ENCODE measurements at regions not wholly inside any gene's neighbourhood (a gene's known extent, or its start where the extent isn't known, plus 50 kb on each side); places are given as distances from the start of the nearest gene placed in this dataset.

- Histone ChIP-seq H2BK5ac (ENCODE audit: low read depth, low read length, poor library complexity) (no peak overlapping the region), H4K8ac (ENCODE audit: low read depth, low read length) (no peak overlapping the region), H3K9me3 (ENCODE audit: insufficient read depth, low read depth, low read length) (no peaks in the 10 kb centered on the region), H3K36me3 (ENCODE audit: control insufficient read depth in 1 of 2, insufficient read depth in 2 of 2, low read length in 2 of 2) (no peaks in the 10 kb centered on the region), H3K9ac (ENCODE audit: low read length) (no peak overlapping the region), H3K14ac (ENCODE audit: low read length) (no peak overlapping the region), H3K79me1 (ENCODE audit: low read length) (peaks cover 14% of the 10 kb centered on the region), H3K79me2 (ENCODE audit: control insufficient read depth, insufficient read depth, low read length, poor library complexity) (peaks cover 2% of the 10 kb centered on the region), H3K18ac (ENCODE audit: low read length) (no peak overlapping the region), H4K91ac (ENCODE audit: low read depth, low read length) (peak overlapping the region; percentile 0), H2AFZ (ENCODE audit: insufficient read depth, low read length, poor library complexity) (no peak overlapping the region), H3K27me3 (ENCODE audit: insufficient read depth, low read length) (no peaks in the 10 kb centered on the region), H3K4me2 (ENCODE audit: low read length) (no peak overlapping the region), H3K23ac (ENCODE audit: low read length) (no peak overlapping the region), H3K4ac (ENCODE audit: low read depth, low read length) (no peak overlapping the region), H2AK5ac (ENCODE audit: low read length) (peak overlapping the region; percentile 6), H4K12ac (ENCODE audit: low read depth, low read length) (no peak overlapping the region), H3K27ac (ENCODE audit: low read depth, low read length) (no peak overlapping the region), H2BK12ac (ENCODE audit: low read length) (peak overlapping the region; percentile 86), H2BK120ac (ENCODE audit: insufficient read depth, low read length, poor library complexity) (peak overlapping the region; percentile 0), H3K4me1 (ENCODE audit: control insufficient read depth in 1 of 2, insufficient read depth in 2 of 2, low read length in 2 of 2) (peaks cover 27 to 30% of the 10 kb centered on the region in 2 experiments), H3K4me3 (ENCODE audit: low read depth, low read length) (no peak overlapping the region)
- no CpG with 5 or more reads among the region's 28 CpGs for WGBS (ENCODE audit: extremely low coverage, insufficient coverage, insufficient read length)
- no peak for DNase-seq
Observed at GRCh38 chr2:15808204-15808910, 132.0 kb upstream of the MYCN start.

GRCh38 chr2:15808944-15809343 lies 131.4 kb upstream of the MYCN start:
- peak overlapping the region; percentile 5 for H3K27ac ChIP-seq (ENCODE audit: low read depth, low read length)
- peak overlapping the region; percentile 32 for H3K4me2 ChIP-seq (ENCODE audit: low read length)
- no CpG with 5 or more reads among the region's 8 CpGs for WGBS (ENCODE audit: extremely low coverage, insufficient coverage, insufficient read length)

GRCh38 chr2:15809404-15809803 lies 130.9 kb upstream of the MYCN start:
- H3K27me3 ChIP-seq (ENCODE audit: insufficient read depth, low read length) = no peaks in the 10 kb centered on the region
- H3K14ac ChIP-seq (ENCODE audit: low read length) = peak overlapping the region; percentile 41
- H3K9ac ChIP-seq (ENCODE audit: low read length) = no peak overlapping the region
- WGBS (ENCODE audit: extremely low coverage, insufficient coverage, insufficient read length) = no CpG with 5 or more reads among the region's 11 CpGs
- peaks cover 34 to 36% of the 10 kb centered on the region in 2 experiments for H3K4me1 ChIP-seq (ENCODE audit: control insufficient read depth in 1 of 2, insufficient read depth in 2 of 2, low read length in 2 of 2)
- H3K4ac ChIP-seq (ENCODE audit: low read depth, low read length) = no peak overlapping the region
- H4K12ac ChIP-seq (ENCODE audit: low read depth, low read length) = no peak overlapping the region
- no peaks in the 10 kb centered on the region for H3K36me3 ChIP-seq (ENCODE audit: control insufficient read depth in 1 of 2, insufficient read depth in 2 of 2, low read length in 2 of 2)
- H3K9me3 ChIP-seq (ENCODE audit: insufficient read depth, low read depth, low read length) = no peaks in the 10 kb centered on the region
- peak overlapping the region; percentile 54 for H2BK5ac ChIP-seq (ENCODE audit: low read depth, low read length, poor library complexity)
- peaks cover 2% of the 10 kb centered on the region for H3K79me2 ChIP-seq (ENCODE audit: control insufficient read depth, insufficient read depth, low read length, poor library complexity)
- peak overlapping the region; percentile 70 for H2BK12ac ChIP-seq (ENCODE audit: low read length)
- peak overlapping the region; percentile 23 for H2AFZ ChIP-seq (ENCODE audit: insufficient read depth, low read length, poor library complexity)
- H3K4me2 ChIP-seq (ENCODE audit: low read length) = peak overlapping the region; percentile 32
- H2AK5ac ChIP-seq (ENCODE audit: low read length) = no peak overlapping the region
- peak overlapping the region; percentile 50 for H3K18ac ChIP-seq (ENCODE audit: low read length)
- peak overlapping the region; percentile 73 for H4K91ac ChIP-seq (ENCODE audit: low read depth, low read length)
- H3K4me3 ChIP-seq (ENCODE audit: low read depth, low read length) = no peak overlapping the region
- H2BK120ac ChIP-seq (ENCODE audit: insufficient read depth, low read length, poor library complexity) = peak overlapping the region; percentile 72
- H3K79me1 ChIP-seq (ENCODE audit: low read length) = peaks cover 14% of the 10 kb centered on the region
- no peak for DNase-seq
- H3K27ac ChIP-seq (ENCODE audit: low read depth, low read length) = peak overlapping the region; percentile 69
- H4K8ac ChIP-seq (ENCODE audit: low read depth, low read length) = peak overlapping the region; percentile 44
- no peak overlapping the region for H3K23ac ChIP-seq (ENCODE audit: low read length)

More at GRCh38 chr2:15808944-15809343, 131.4 kb upstream of the MYCN start:
- no peak overlapping the region for H2BK5ac ChIP-seq (ENCODE audit: low read depth, low read length, poor library complexity)
- DNase-seq = no peak
- H3K4ac ChIP-seq (ENCODE audit: low read depth, low read length) = no peak overlapping the region
- no peak overlapping the region for H4K12ac ChIP-seq (ENCODE audit: low read depth, low read length)
- no peak overlapping the region for H2BK120ac ChIP-seq (ENCODE audit: insufficient read depth, low read length, poor library complexity)
- H2AFZ ChIP-seq (ENCODE audit: insufficient read depth, low read length, poor library complexity) = no peak overlapping the region
- H3K18ac ChIP-seq (ENCODE audit: low read length) = no peak overlapping the region
- H3K4me3 ChIP-seq (ENCODE audit: low read depth, low read length) = no peak overlapping the region
- no peak overlapping the region for H2BK12ac ChIP-seq (ENCODE audit: low read length)
- no peaks in the 10 kb centered on the region for H3K36me3 ChIP-seq (ENCODE audit: control insufficient read depth in 1 of 2, insufficient read depth in 2 of 2, low read length in 2 of 2)
- H3K9ac ChIP-seq (ENCODE audit: low read length) = no peak overlapping the region
- peaks cover 14% of the 10 kb centered on the region for H3K79me1 ChIP-seq (ENCODE audit: low read length)
- H3K9me3 ChIP-seq (ENCODE audit: insufficient read depth, low read depth, low read length) = no peaks in the 10 kb centered on the region
- no peaks in the 10 kb centered on the region for H3K27me3 ChIP-seq (ENCODE audit: insufficient read depth, low read length)
- no peak overlapping the region for H2AK5ac ChIP-seq (ENCODE audit: low read length)
- H3K79me2 ChIP-seq (ENCODE audit: control insufficient read depth, insufficient read depth, low read length, poor library complexity) = peaks cover 2% of the 10 kb centered on the region
- peaks cover 30 to 34% of the 10 kb centered on the region in 2 experiments for H3K4me1 ChIP-seq (ENCODE audit: control insufficient read depth in 1 of 2, insufficient read depth in 2 of 2, low read length in 2 of 2)
- H4K8ac ChIP-seq (ENCODE audit: low read depth, low read length) = no peak overlapping the region
- H4K91ac ChIP-seq (ENCODE audit: low read depth, low read length) = no peak overlapping the region
- H3K14ac ChIP-seq (ENCODE audit: low read length) = no peak overlapping the region
- no peak overlapping the region for H3K23ac ChIP-seq (ENCODE audit: low read length)

- H3K9ac ChIP-seq (ENCODE audit: low read length) = no peak overlapping the region
- no peak overlapping the region for H2AFZ ChIP-seq (ENCODE audit: insufficient read depth, low read length, poor library complexity)
- no peak overlapping the region for H3K27ac ChIP-seq (ENCODE audit: low read depth, low read length)
- WGBS (ENCODE audit: extremely low coverage, insufficient coverage, insufficient read length) = no CpG with 5 or more reads among the region's 12 CpGs
- no peak overlapping the region for H2AK5ac ChIP-seq (ENCODE audit: low read length)
- H4K8ac ChIP-seq (ENCODE audit: low read depth, low read length) = peak overlapping the region; percentile 13
- no peak for DNase-seq
- H3K14ac ChIP-seq (ENCODE audit: low read length) = peak overlapping the region; percentile 57
- H2BK120ac ChIP-seq (ENCODE audit: insufficient read depth, low read length, poor library complexity) = peak overlapping the region; percentile 0
- H2BK5ac ChIP-seq (ENCODE audit: low read depth, low read length, poor library complexity) = peak overlapping the region; percentile 22
- H3K4me3 ChIP-seq (ENCODE audit: low read depth, low read length) = no peak overlapping the region
- peaks cover 34 to 36% of the 10 kb centered on the region in 2 experiments for H3K4me1 ChIP-seq (ENCODE audit: control insufficient read depth in 1 of 2, insufficient read depth in 2 of 2, low read length in 2 of 2)
- no peak overlapping the region for H4K12ac ChIP-seq (ENCODE audit: low read depth, low read length)
- no peaks in the 10 kb centered on the region for H3K9me3 ChIP-seq (ENCODE audit: insufficient read depth, low read depth, low read length)
- H3K4me2 ChIP-seq (ENCODE audit: low read length) = no peak overlapping the region
- peaks cover 14% of the 10 kb centered on the region for H3K79me1 ChIP-seq (ENCODE audit: low read length)
- peak overlapping the region; percentile 59 for H2BK12ac ChIP-seq (ENCODE audit: low read length)
- H3K36me3 ChIP-seq (ENCODE audit: control insufficient read depth in 1 of 2, insufficient read depth in 2 of 2, low read length in 2 of 2) = no peaks in the 10 kb centered on the region
- no peaks in the 10 kb centered on the region for H3K27me3 ChIP-seq (ENCODE audit: insufficient read depth, low read length)
- H3K23ac ChIP-seq (ENCODE audit: low read length) = no peak overlapping the region
- peak overlapping the region; percentile 20 for H4K91ac ChIP-seq (ENCODE audit: low read depth, low read length)
- H3K79me2 ChIP-seq (ENCODE audit: control insufficient read depth, insufficient read depth, low read length, poor library complexity) = peaks cover 2% of the 10 kb centered on the region
- no peak overlapping the region for H3K18ac ChIP-seq (ENCODE audit: low read length)
- no peak overlapping the region for H3K4ac ChIP-seq (ENCODE audit: low read depth, low read length)
Observed at GRCh38 chr2:15810477-15811150, 129.7 kb upstream of the MYCN start.

All from trophoblast cell (in vitro differentiated cells and primary cell).